ENCODE measurements at regions not wholly inside any gene's neighbourhood (a gene's known extent, or its start where the extent isn't known, plus 50 kb on each side); places are given as distances from the start of the nearest gene placed in this dataset.

DNA sequence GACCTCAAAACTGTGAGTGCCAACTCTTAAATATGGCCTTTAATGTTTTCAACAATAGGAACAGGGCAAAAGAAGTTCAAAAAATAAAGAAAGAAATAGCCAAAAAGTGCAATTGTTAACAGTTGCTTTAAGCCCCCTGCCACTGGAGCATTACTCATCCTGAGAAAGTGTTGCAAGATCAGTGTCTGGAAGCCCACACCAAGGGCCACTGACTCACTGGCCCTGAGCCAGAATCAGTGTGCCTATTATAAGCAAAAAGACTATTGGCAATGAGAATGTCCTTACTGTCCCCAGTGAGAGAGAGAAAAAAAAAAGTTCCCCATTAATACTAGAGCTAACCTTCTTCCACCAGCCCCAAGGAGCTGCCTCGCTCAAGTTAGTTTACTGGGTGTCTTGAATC is 480.1 kb upstream of the ZNF385D start:
- no peaks in the 10 kb centered on the region for H3K9me3 ChIP-seq (ENCODE audit: insufficient read depth, low read length)
- no peaks in the 10 kb centered on the region for H3K79me2 ChIP-seq (ENCODE audit: insufficient read depth, low read length)
- no peaks in the 10 kb centered on the region for H3K27me3 ChIP-seq (ENCODE audit: low read length)
- H3K4me2 ChIP-seq (ENCODE audit: low read depth, low read length, poor library complexity, severe bottlenecking), result no peak overlapping the region
- no peaks in the 10 kb centered on the region for H3F3A ChIP-seq (ENCODE audit: insufficient read depth)
- no peak overlapping the region for H3K27ac ChIP-seq (ENCODE audit: low read depth, low read length)
- H3K9ac ChIP-seq (ENCODE audit: low read length), result no peak overlapping the region
- H3K9me2 ChIP-seq (replicated peaks; ENCODE audit: insufficient read depth, low read length), result no peaks in the 10 kb centered on the region
- no peaks in the 10 kb centered on the region for H3K36me3 ChIP-seq (ENCODE audit: low read length)
- no peak overlapping the region for H2AFZ ChIP-seq (ENCODE audit: low read depth, low read length, severe bottlenecking)
- no peak overlapping the region for H3K4me3 ChIP-seq (ENCODE audit: insufficient read depth, low read length, poor library complexity, severe bottlenecking)
- H4K20me1 ChIP-seq (ENCODE audit: low read depth, low read length), result no peaks in the 10 kb centered on the region
- TF ChIP-seq CTCF (IDR thresholded peaks at IDR 0.05; ENCODE audit: insufficient read depth, low read length, poor library complexity, severe bottlenecking) (no peak), EZH2phosphoT487 (conservative IDR thresholded peaks at IDR 0.05; ENCODE audit: low read length) (no peak)

- no peak overlapping the region for H3K4me3 ChIP-seq (ENCODE audit: insufficient read depth, low read length, poor library complexity, severe bottlenecking)
- no peaks in the 10 kb centered on the region for H4K20me1 ChIP-seq (ENCODE audit: low read depth, low read length)
- no peak overlapping the region for H3K4me2 ChIP-seq (ENCODE audit: low read depth, low read length, poor library complexity, severe bottlenecking)
- no peaks in the 10 kb centered on the region for H3K36me3 ChIP-seq (ENCODE audit: low read length)
- no peak overlapping the region for H3K27ac ChIP-seq (ENCODE audit: low read depth, low read length)
- TF ChIP-seq CTCF (IDR thresholded peaks at IDR 0.05; ENCODE audit: insufficient read depth, low read length, poor library complexity, severe bottlenecking) (no peak), EZH2phosphoT487 (conservative IDR thresholded peaks at IDR 0.05; ENCODE audit: low read length) (no peak)
- no peak overlapping the region for H3K9ac ChIP-seq (ENCODE audit: low read length)
- H3K27me3 ChIP-seq (ENCODE audit: low read length), result no peaks in the 10 kb centered on the region
- no peaks in the 10 kb centered on the region for H3K79me2 ChIP-seq (ENCODE audit: insufficient read depth, low read length)
- H2AFZ ChIP-seq (ENCODE audit: low read depth, low read length, severe bottlenecking), result no peak overlapping the region
- H3K9me2 ChIP-seq (replicated peaks; ENCODE audit: insufficient read depth, low read length), result no peaks in the 10 kb centered on the region
- no peaks in the 10 kb centered on the region for H3K9me3 ChIP-seq (ENCODE audit: insufficient read depth, low read length)
- no peaks in the 10 kb centered on the region for H3F3A ChIP-seq (ENCODE audit: insufficient read depth)
These were observed 485.7 kb upstream of the ZNF385D start for GRCh38 chr3:22236490-22237270.

- Histone ChIP-seq H3K4me3 (ENCODE audit: insufficient read depth, low read length, poor library complexity, severe bottlenecking) (no peak overlapping the region), H3K27me3 (ENCODE audit: low read length) (no peaks in the 10 kb centered on the region), H3K9ac (ENCODE audit: low read length) (no peak overlapping the region), H2AFZ (ENCODE audit: low read depth, low read length, severe bottlenecking) (no peak overlapping the region), H3F3A (ENCODE audit: insufficient read depth) (no peaks in the 10 kb centered on the region), H3K27ac (ENCODE audit: low read depth, low read length) (no peak overlapping the region), H3K9me2 (replicated peaks; ENCODE audit: insufficient read depth, low read length) (no peaks in the 10 kb centered on the region), H3K36me3 (ENCODE audit: low read length) (no peaks in the 10 kb centered on the region), H4K20me1 (ENCODE audit: low read depth, low read length) (no peaks in the 10 kb centered on the region), H3K79me2 (ENCODE audit: insufficient read depth, low read length) (no peaks in the 10 kb centered on the region), H3K4me2 (ENCODE audit: low read depth, low read length, poor library complexity, severe bottlenecking) (no peak overlapping the region), H3K9me3 (ENCODE audit: insufficient read depth, low read length) (no peaks in the 10 kb centered on the region)
- TF ChIP-seq EZH2phosphoT487 (conservative IDR thresholded peaks at IDR 0.05; ENCODE audit: low read length), result no peak
- TF ChIP-seq CTCF (IDR thresholded peaks at IDR 0.05; ENCODE audit: insufficient read depth, low read length, poor library complexity, severe bottlenecking), result no peak
These were observed 488.0 kb upstream of the ZNF385D start for GRCh38 chr3:22239011-22239410.
